ENCODE measurements at regions not wholly inside any gene's neighbourhood (a gene's known extent, or its start where the extent isn't known, plus 50 kb on each side); places are given as distances from the start of the nearest gene placed in this dataset.
"Not testable (repeated sequence)": the region's sequence is repeated elsewhere in the genome, so short reads cannot be mapped to it uniquely, and the experiment has no call there.

- DNase-seq = no peak
Observed at GRCh38 chr6:121596441-121596840, 161.0 kb downstream of the GJA1 start.

GRCh38 chr6:121597654-121598053, 162.2 kb downstream of the GJA1 start:
- no peak for DNase-seq

GRCh38 chr6:121599331-121599730, 163.9 kb downstream of the GJA1 start:
- DNase-seq = not testable (repeated sequence)

GRCh38 chr6:121600389-121601168, 165.1 kb downstream of the GJA1 start:
- no peak for DNase-seq

- DNase-seq = no peak
Observed at GRCh38 chr6:121603486-121603885, 168.0 kb downstream of the GJA1 start.

- DNase-seq = no peak
Observed at GRCh38 chr6:121607721-121608120, 172.3 kb downstream of the GJA1 start.

GRCh38 chr6:121608270-121608669, 172.8 kb downstream of the GJA1 start:
- DNase-seq = no peak

GRCh38 chr6:121609281-121609680, 173.8 kb downstream of the GJA1 start:
- no peak for DNase-seq

- no peak for DNase-seq
Observed at GRCh38 chr6:121612927-121613326, 177.5 kb downstream of the GJA1 start.

GRCh38 chr6:121614115-121614514, 178.7 kb downstream of the GJA1 start:
- no peak for DNase-seq

GRCh38 chr6:121615493-121615892, 180.0 kb downstream of the GJA1 start:
- no peak for DNase-seq

GRCh38 chr6:121616406-121616805, 181.0 kb downstream of the GJA1 start:
- DNase-seq = no peak

- no peak for DNase-seq
Observed at GRCh38 chr6:121617388-121617787, 181.9 kb downstream of the GJA1 start.

- no peak for DNase-seq
Observed at GRCh38 chr6:121619013-121619412, 183.6 kb downstream of the GJA1 start.

GRCh38 chr6:121619987-121620740, 184.7 kb downstream of the GJA1 start:
- no peak for DNase-seq

GRCh38 chr6:121627761-121628160, 192.3 kb downstream of the GJA1 start:
- DNase-seq = no peak

GRCh38 chr6:121630716-121631115, 195.3 kb downstream of the GJA1 start:
- DNase-seq = no peak

GRCh38 chr6:121631752-121632151, 196.3 kb downstream of the GJA1 start:
- not testable (repeated sequence) for DNase-seq

GRCh38 chr6:121633309-121633708, 197.9 kb downstream of the GJA1 start:
- no peak for DNase-seq

- not testable (repeated sequence) for DNase-seq
Observed at GRCh38 chr6:121634586-121634985, 199.1 kb downstream of the GJA1 start.

- no peak for DNase-seq
Observed at GRCh38 chr6:121635355-121635754, 199.9 kb downstream of the GJA1 start.

- DNase-seq = not testable (repeated sequence)
Observed at GRCh38 chr6:121636217-121636616, 200.8 kb downstream of the GJA1 start.

GRCh38 chr6:121639021-121639420, 203.6 kb downstream of the GJA1 start:
- no peak for DNase-seq

- no peak for DNase-seq
Observed at GRCh38 chr6:121641158-121641557, 205.7 kb downstream of the GJA1 start.

Measured in NCI-H446 (cell line).